ENCODE measurements at regions not wholly inside any gene's neighbourhood (a gene's known extent, or its start where the extent isn't known, plus 50 kb on each side); places are given as distances from the start of the nearest gene placed in this dataset.

GRCh38 chr1:47545912-47546483 lies 108.2 kb downstream of the FOXD2 start:
- TF ChIP-seq CTCF (IDR thresholded peaks at IDR 0.05) (no peak), POLR2A (IDR thresholded peaks at IDR 0.05) (no peak)

Data from gastroesophageal sphincter (tissue), 3 donors.